PC-3 (cell line): ENCODE measurements at regions not wholly inside any gene's neighbourhood (a gene's known extent, or its start where the extent isn't known, plus 50 kb on each side); places are given as distances from the start of the nearest gene placed in this dataset.

Experiments
- EZH2 ChIP-seq: fragments of 300-600 bp; sonication (generic); IDR thresholded peaks from one replicate; pipeline ENCODE4 v1.6.1; 2017; ENCODE audit warnings: antibody characterized with exemption, mild to moderate bottlenecking, low read length; ENCODE audit not compliant: unreplicated experiment
- TF ChIP-seq, protein P1 (sequence below): fragments of 300-600 bp; sonication (generic); conservative IDR thresholded peaks from 2 replicates; pipeline ENCODE4 v1.5.1; 2017; ENCODE audit warnings: antibody characterized with exemption, low read depth, mild to moderate bottlenecking, low read length

DNA sequence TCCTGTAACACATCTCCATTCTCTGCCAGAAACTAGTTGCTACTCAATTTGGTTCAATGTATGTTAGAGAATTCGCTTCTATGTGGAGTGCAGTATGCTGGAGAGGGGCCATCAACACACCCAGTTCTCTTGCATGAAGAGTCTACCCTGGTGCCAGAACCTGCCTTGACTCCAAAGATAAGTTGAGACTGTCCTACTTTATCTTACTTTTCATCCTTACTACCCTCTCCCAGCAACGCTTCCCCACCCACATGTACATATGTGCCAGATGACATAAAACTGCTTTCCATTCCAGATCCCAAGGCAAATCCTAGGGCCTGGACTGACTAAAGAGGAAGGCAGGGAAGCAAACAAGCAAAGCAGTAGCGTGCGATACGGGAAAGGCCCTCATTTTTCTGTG is 442.6 kb upstream of the THRB start:
- TF ChIP-seq EZH2, result no peak
- TF ChIP-seq, protein P1, sequence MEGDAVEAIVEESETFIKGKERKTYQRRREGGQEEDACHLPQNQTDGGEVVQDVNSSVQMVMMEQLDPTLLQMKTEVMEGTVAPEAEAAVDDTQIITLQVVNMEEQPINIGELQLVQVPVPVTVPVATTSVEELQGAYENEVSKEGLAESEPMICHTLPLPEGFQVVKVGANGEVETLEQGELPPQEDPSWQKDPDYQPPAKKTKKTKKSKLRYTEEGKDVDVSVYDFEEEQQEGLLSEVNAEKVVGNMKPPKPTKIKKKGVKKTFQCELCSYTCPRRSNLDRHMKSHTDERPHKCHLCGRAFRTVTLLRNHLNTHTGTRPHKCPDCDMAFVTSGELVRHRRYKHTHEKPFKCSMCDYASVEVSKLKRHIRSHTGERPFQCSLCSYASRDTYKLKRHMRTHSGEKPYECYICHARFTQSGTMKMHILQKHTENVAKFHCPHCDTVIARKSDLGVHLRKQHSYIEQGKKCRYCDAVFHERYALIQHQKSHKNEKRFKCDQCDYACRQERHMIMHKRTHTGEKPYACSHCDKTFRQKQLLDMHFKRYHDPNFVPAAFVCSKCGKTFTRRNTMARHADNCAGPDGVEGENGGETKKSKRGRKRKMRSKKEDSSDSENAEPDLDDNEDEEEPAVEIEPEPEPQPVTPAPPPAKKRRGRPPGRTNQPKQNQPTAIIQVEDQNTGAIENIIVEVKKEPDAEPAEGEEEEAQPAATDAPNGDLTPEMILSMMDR, result no peak
